ENCODE measurements at regions not wholly inside any gene's neighbourhood (a gene's known extent, or its start where the extent isn't known, plus 50 kb on each side); places are given as distances from the start of the nearest gene placed in this dataset.

DNA sequence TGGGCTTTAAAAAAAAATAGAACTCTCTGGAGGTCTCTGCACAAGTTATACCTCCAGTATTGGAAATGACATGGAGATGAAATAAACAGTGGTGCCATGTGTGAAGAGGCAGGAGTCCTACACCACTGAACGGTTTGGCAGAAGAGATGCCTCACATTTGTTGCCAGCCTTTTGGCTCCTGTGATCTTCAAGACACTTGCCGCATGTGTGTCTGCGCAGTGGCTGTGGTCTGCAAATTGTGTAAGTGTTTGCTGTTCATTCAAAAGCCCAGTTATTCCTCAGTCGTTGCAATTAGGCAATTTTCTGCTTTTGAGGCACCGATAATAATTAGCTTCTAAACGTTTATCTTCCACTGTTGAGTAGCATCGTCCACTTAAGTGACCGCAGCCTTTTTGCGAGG lies 319.1 kb downstream of the BRD1 start:
- TF ChIP-seq POU2F2 (IDR thresholded peaks at IDR 0.05; ENCODE audit: low read depth, low read length) (no peak), TAF1 (IDR thresholded peaks at IDR 0.05; ENCODE audit: low read depth, low read length) (no peak), POLR2A (IDR thresholded peaks at IDR 0.05; ENCODE audit: low read depth, low read length) (no peak), POLR2AphosphoS5 (IDR thresholded peaks at IDR 0.05; ENCODE audit: low read depth, low read length) (no peak), SPI1 (IDR thresholded peaks at IDR 0.05; ENCODE audit: low read depth, low read length) (no peak)

All from GM12891 (cell line).